Neural progenitor cell (in vitro differentiated cells): ENCODE measurements at regions not wholly inside any gene's neighbourhood (a gene's known extent, or its start where the extent isn't known, plus 50 kb on each side); places are given as distances from the start of the nearest gene placed in this dataset.

Experiments
- DNase-seq: peaks from one replicate; pipeline ENCODE4 v3.0.0-alpha.2; 2016; ENCODE audit warnings: low spot score
- H2AFZ ChIP-seq: fragments of 200-600 bp; sonication (generic); replicated peaks from 2 replicates; pipeline ENCODE4 v1.6.1; 2016; ENCODE audit warnings: antibody characterized with exemption
- H3F3A ChIP-seq: fragments of 200-600 bp; sonication (generic); 2 replicates; pipeline ENCODE4 v1.6.1; 2016; ENCODE audit warnings: antibody characterized with exemption, low read depth
- H3K27ac ChIP-seq: fragments of 200-600 bp; sonication (generic); 2 replicates; pipeline ENCODE4 v1.5.1; 2016; ENCODE audit warnings: mild to moderate bottlenecking
- H3K27me3 ChIP-seq: fragments of 200-600 bp; sonication (generic); 2 replicates; pipeline ENCODE4 v1.6.1; 2016; ENCODE audit warnings: mild to moderate bottlenecking, moderate library complexity
- H3K36me3 ChIP-seq: fragments of 200-600 bp; sonication (generic); 2 replicates; pipeline ENCODE4 v1.5.1; 2016
- H3K4me1 ChIP-seq: fragments of 200-600 bp; sonication (generic); 2 replicates; pipeline ENCODE4 v1.6.1; 2016; ENCODE audit warnings: mixed run types
- H3K4me2 ChIP-seq: fragments of 200-600 bp; sonication (generic); 2 replicates; pipeline ENCODE4 v1.6.1; 2016
- H3K4me3 ChIP-seq: fragments of 200-600 bp; sonication (generic); 2 replicates; pipeline ENCODE4 v1.5.1; 2016
- H3K79me2 ChIP-seq: fragments of 200-600 bp; sonication (generic); 2 replicates; pipeline ENCODE4 v1.6.1; 2016; ENCODE audit warnings: low read depth
- H3K9ac ChIP-seq: fragments of 200-600 bp; sonication (generic); 2 replicates; pipeline ENCODE4 v1.6.1; 2016
- H3K9me3 ChIP-seq: fragments of 200-600 bp; sonication (generic); 2 replicates; pipeline ENCODE4 v1.5.1; 2016; ENCODE audit warnings: low read depth
- H4K20me1 ChIP-seq: fragments of 200-600 bp; sonication (generic); 2 replicates; pipeline ENCODE4 v1.6.1; 2016; ENCODE audit warnings: low read depth
- H3K27ac Mint-ChIP-seq: 3 replicates; pipeline ENCODE4 v1.8.0; 2021; ENCODE audit warnings: mixed read lengths
- H3K27me3 Mint-ChIP-seq: 2 replicates; pipeline ENCODE4 v1.8.0; 2022; ENCODE audit warnings: low read depth, mild to moderate bottlenecking, inconsistent platforms, moderate library complexity, mixed read lengths; ENCODE audit not compliant: insufficient read depth
- H3K36me3 Mint-ChIP-seq: 3 replicates; pipeline ENCODE4 v1.8.0; 2021; ENCODE audit warnings: mixed read lengths
- H3K4me1 Mint-ChIP-seq: 3 replicates; pipeline ENCODE4 v1.8.0; 2021; ENCODE audit warnings: mixed read lengths
- H3K4me3 Mint-ChIP-seq: 3 replicates; pipeline ENCODE4 v1.8.0; 2021; ENCODE audit warnings: mild to moderate bottlenecking, moderate library complexity, mixed read lengths
- H3K9me3 Mint-ChIP-seq: 3 replicates; pipeline ENCODE4 v1.8.0; 2020; ENCODE audit warnings: mixed read lengths
- CTCF ChIP-seq: fragments of 200-600 bp; sonication (generic); IDR thresholded peaks from 2 replicates; pipeline ENCODE4 v1.5.1; 2017; ENCODE audit warnings: antibody characterized with exemption, mild to moderate bottlenecking
- EZH2 ChIP-seq: fragments of 200-600 bp; sonication (generic); IDR thresholded peaks from 2 replicates; pipeline ENCODE4 v1.6.1; 2017; ENCODE audit warnings: antibody characterized with exemption, mild to moderate bottlenecking, moderate library complexity
- EZH2phosphoT487 ChIP-seq: fragments of 200-600 bp; sonication (generic); IDR thresholded peaks from 2 replicates; pipeline ENCODE4 v1.6.1; 2017; ENCODE audit warnings: antibody characterized with exemption

- Histone ChIP-seq H3K4me1 (no peaks in the 10 kb centered on the region), H3K9me3 (no peaks in the 10 kb centered on the region), H3K27ac (no peak overlapping the region), H4K20me1 (no peaks in the 10 kb centered on the region), H3K4me2 (no peak overlapping the region), H3K27me3 (no peaks in the 10 kb centered on the region), H3K36me3 (no peaks in the 10 kb centered on the region), H3K4me3 (no peak overlapping the region), H3K9ac (no peak overlapping the region), H2AFZ (no peak overlapping the region), H3K79me2 (no peaks in the 10 kb centered on the region), H3F3A (no peaks in the 10 kb centered on the region)
- peaks cover 6% of the 10 kb centered on the region for H3K27me3 Mint-ChIP-seq
- no peak for TF ChIP-seq EZH2phosphoT487
- TF ChIP-seq EZH2: no peak
- TF ChIP-seq CTCF: no peak
- no peaks in the 10 kb centered on the region for H3K9me3 Mint-ChIP-seq
- no peak for DNase-seq
- no peak overlapping the region for H3K27ac Mint-ChIP-seq
- H3K36me3 Mint-ChIP-seq: no peaks in the 10 kb centered on the region
- H3K4me3 Mint-ChIP-seq: no peak overlapping the region
- no peaks in the 10 kb centered on the region for H3K4me1 Mint-ChIP-seq
Measured at GRCh38 chr10:23965123-23965522, 243.8 kb upstream of the KIAA1217 start.

- no peak overlapping the region for H3K27ac Mint-ChIP-seq
- no peaks in the 10 kb centered on the region for H3K36me3 ChIP-seq
- H3K4me1 ChIP-seq: no peaks in the 10 kb centered on the region
- H3K4me3 Mint-ChIP-seq: no peak overlapping the region
- no peak overlapping the region for H3K27ac ChIP-seq
- no peaks in the 10 kb centered on the region for H4K20me1 ChIP-seq
- H3K27me3 ChIP-seq: no peaks in the 10 kb centered on the region
- H3K36me3 Mint-ChIP-seq: no peaks in the 10 kb centered on the region
- H3F3A ChIP-seq: no peaks in the 10 kb centered on the region
- no peak for DNase-seq
- no peak overlapping the region for H3K4me3 ChIP-seq
- no peaks in the 10 kb centered on the region for H3K9me3 Mint-ChIP-seq
- H3K79me2 ChIP-seq: no peaks in the 10 kb centered on the region
- H2AFZ ChIP-seq: no peak overlapping the region
- TF ChIP-seq EZH2phosphoT487: no peak
- no peak for TF ChIP-seq CTCF
- TF ChIP-seq EZH2: no peak
- no peaks in the 10 kb centered on the region for H3K9me3 ChIP-seq
- no peak overlapping the region for H3K4me2 ChIP-seq
- H3K27me3 Mint-ChIP-seq: peaks cover 8% of the 10 kb centered on the region
- H3K4me1 Mint-ChIP-seq: no peaks in the 10 kb centered on the region
- H3K9ac ChIP-seq: no peak overlapping the region
Measured at GRCh38 chr10:23965880-23966279, 243.1 kb upstream of the KIAA1217 start.

- no peak overlapping the region for H3K4me3 ChIP-seq
- TF ChIP-seq EZH2 (no peak), CTCF (no peak), EZH2phosphoT487 (no peak)
- Mint-ChIP-seq H3K27me3 (peaks cover 8% of the 10 kb centered on the region), H3K27ac (no peak overlapping the region), H3K9me3 (no peaks in the 10 kb centered on the region), H3K36me3 (no peaks in the 10 kb centered on the region), H3K4me1 (no peaks in the 10 kb centered on the region), H3K4me3 (no peak overlapping the region)
- no peaks in the 10 kb centered on the region for H3K9me3 ChIP-seq
- no peaks in the 10 kb centered on the region for H3K79me2 ChIP-seq
- no peaks in the 10 kb centered on the region for H3K4me1 ChIP-seq
- no peak overlapping the region for H3K4me2 ChIP-seq
- no peak overlapping the region for H3K27ac ChIP-seq
- no peaks in the 10 kb centered on the region for H3K36me3 ChIP-seq
- H3K27me3 ChIP-seq: no peaks in the 10 kb centered on the region
- H2AFZ ChIP-seq: peak overlapping the region; percentile 20
- no peaks in the 10 kb centered on the region for H3F3A ChIP-seq
- H4K20me1 ChIP-seq: no peaks in the 10 kb centered on the region
- DNase-seq: no peak
- H3K9ac ChIP-seq: no peak overlapping the region
Measured at GRCh38 chr10:23966504-23967051, 242.4 kb upstream of the KIAA1217 start.
